ENCODE measurements at regions not wholly inside any gene's neighbourhood (a gene's known extent, or its start where the extent isn't known, plus 50 kb on each side); places are given as distances from the start of the nearest gene placed in this dataset.
A peak's percentile ranks its signal among the peaks of the same experiment; 100 is the strongest.

- FAIRE-seq, result no peak
- Histone ChIP-seq H3K27me3 (ENCODE audit: control insufficient read depth, insufficient read depth, low read length) (no peaks in the 10 kb centered on the region), H3K4me3 (ENCODE audit: low read depth, low read length) (no peak overlapping the region), H3K36me3 (ENCODE audit: control insufficient read depth, insufficient read depth, low read length) (peaks cover 4% of the 10 kb centered on the region)
- no peak for DNase-seq (ENCODE audit: low read depth)
- no peak for TF ChIP-seq CTCF (IDR thresholded peaks at IDR 0.05; ENCODE audit: insufficient read depth, low read length, severe bottlenecking)
These were observed 65.6 kb downstream of the ARHGAP35 start for GRCh38 chr19:46926170-46927071.

- FAIRE-seq, result peak; percentile 62
These were observed 66.3 kb downstream of the ARHGAP35 start for GRCh38 chr19:46927106-46927505.

DNA sequence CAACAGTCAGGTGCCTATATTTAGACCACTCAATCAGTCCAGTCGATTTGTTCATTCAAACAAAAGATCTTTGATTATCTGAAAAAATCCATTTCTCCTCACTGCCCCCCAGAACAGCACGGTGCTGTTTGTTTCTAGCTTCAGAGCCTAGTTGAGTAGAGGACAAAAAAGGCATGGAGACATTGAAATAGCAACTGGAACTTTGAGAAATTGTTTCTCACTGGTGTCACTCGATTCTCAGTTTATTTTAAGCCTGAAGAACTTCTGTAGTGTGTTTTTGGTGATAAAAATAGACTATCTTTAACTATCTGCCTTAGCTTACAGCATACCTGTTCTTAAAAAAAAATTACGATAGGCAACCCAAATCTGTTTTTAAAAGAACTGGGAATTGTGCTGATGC lies 67.1 kb downstream of the ARHGAP35 start:
- no peak for TF ChIP-seq CTCF (IDR thresholded peaks at IDR 0.05; ENCODE audit: insufficient read depth, low read length, severe bottlenecking)
- no peak for FAIRE-seq
- H3K4me3 ChIP-seq (ENCODE audit: low read depth, low read length), result peak overlapping the region; percentile 31
- H3K27me3 ChIP-seq (ENCODE audit: control insufficient read depth, insufficient read depth, low read length), result no peaks in the 10 kb centered on the region
- DNase-seq (ENCODE audit: low read depth), result no peak
- no peaks in the 10 kb centered on the region for H3K36me3 ChIP-seq (ENCODE audit: control insufficient read depth, insufficient read depth, low read length)

More at GRCh38 chr19:46927106-46927505, 66.3 kb downstream of the ARHGAP35 start:
- peak; percentile 98 for DNase-seq (ENCODE audit: low read depth)
- no peak for TF ChIP-seq CTCF (IDR thresholded peaks at IDR 0.05; ENCODE audit: insufficient read depth, low read length, severe bottlenecking)
- Histone ChIP-seq H3K4me3 (ENCODE audit: low read depth, low read length) (peak overlapping the region; percentile 31), H3K36me3 (ENCODE audit: control insufficient read depth, insufficient read depth, low read length) (peaks cover under 1% of the 10 kb centered on the region), H3K27me3 (ENCODE audit: control insufficient read depth, insufficient read depth, low read length) (no peaks in the 10 kb centered on the region)

- DNase-seq (ENCODE audit: low read depth) (no peak), FAIRE-seq (no peak)
- no peaks in the 10 kb centered on the region for H3K27me3 ChIP-seq (ENCODE audit: control insufficient read depth, insufficient read depth, low read length)
- H3K36me3 ChIP-seq (ENCODE audit: control insufficient read depth, insufficient read depth, low read length), result no peaks in the 10 kb centered on the region
- H3K4me3 ChIP-seq (ENCODE audit: low read depth, low read length), result no peak overlapping the region
- TF ChIP-seq CTCF (IDR thresholded peaks at IDR 0.05; ENCODE audit: insufficient read depth, low read length, severe bottlenecking), result no peak
These were observed 68.2 kb downstream of the ARHGAP35 start for GRCh38 chr19:46928951-46929350.

- TF ChIP-seq CTCF (IDR thresholded peaks at IDR 0.05; ENCODE audit: insufficient read depth, low read length, severe bottlenecking), result no peak
- FAIRE-seq (no peak), DNase-seq (ENCODE audit: low read depth) (no peak)
- H3K36me3 ChIP-seq (ENCODE audit: control insufficient read depth, insufficient read depth, low read length), result no peaks in the 10 kb centered on the region
- no peak overlapping the region for H3K4me3 ChIP-seq (ENCODE audit: low read depth, low read length)
- no peaks in the 10 kb centered on the region for H3K27me3 ChIP-seq (ENCODE audit: control insufficient read depth, insufficient read depth, low read length)
These were observed 70.4 kb downstream of the ARHGAP35 start for GRCh38 chr19:46931202-46931601.
